ENCODE measurements at regions not wholly inside any gene's neighbourhood (a gene's known extent, or its start where the extent isn't known, plus 50 kb on each side); places are given as distances from the start of the nearest gene placed in this dataset.

- Histone ChIP-seq H3K9me3 (ENCODE audit: control insufficient read depth, insufficient read depth, low read length) (no peaks in the 10 kb centered on the region), H3K9me2 (replicated peaks; ENCODE audit: control insufficient read depth, low read length) (no peaks in the 10 kb centered on the region), H3F3A (ENCODE audit: control insufficient read depth, insufficient read depth) (no peaks in the 10 kb centered on the region), H3K4me3 (ENCODE audit: low read length) (no peak overlapping the region), H3K4me2 (ENCODE audit: low read length) (no peak overlapping the region), H3K36me3 (ENCODE audit: control insufficient read depth, low read length) (no peaks in the 10 kb centered on the region), H4K20me1 (ENCODE audit: control insufficient read depth, insufficient read depth, low read depth, low read length) (no peaks in the 10 kb centered on the region), H3K79me2 (ENCODE audit: control insufficient read depth, low read length) (no peaks in the 10 kb centered on the region), H3K27ac (ENCODE audit: low read depth, low read length) (no peak overlapping the region), H3K4me1 (ENCODE audit: control insufficient read depth, low read length) (no peaks in the 10 kb centered on the region), H3K27me3 (ENCODE audit: control insufficient read depth, low read length) (no peaks in the 10 kb centered on the region)
- TF ChIP-seq EZH2phosphoT487 (IDR thresholded peaks at IDR 0.05; ENCODE audit: borderline replicate concordance, low read length) (no peak), CTCF (IDR thresholded peaks at IDR 0.05; ENCODE audit: low read depth, low read length, poor library complexity, severe bottlenecking) (no peak)
Measured at GRCh38 chr11:112599265-112599664, 338.6 kb upstream of the PLET1 start.

- H3K9me2 ChIP-seq (replicated peaks; ENCODE audit: control insufficient read depth, low read length): no peaks in the 10 kb centered on the region
- no peak overlapping the region for H3K4me2 ChIP-seq (ENCODE audit: low read length)
- no peaks in the 10 kb centered on the region for H3K36me3 ChIP-seq (ENCODE audit: control insufficient read depth, low read length)
- no peak overlapping the region for H3K4me3 ChIP-seq (ENCODE audit: low read length)
- no peaks in the 10 kb centered on the region for H4K20me1 ChIP-seq (ENCODE audit: control insufficient read depth, insufficient read depth, low read depth, low read length)
- no peaks in the 10 kb centered on the region for H3K27me3 ChIP-seq (ENCODE audit: control insufficient read depth, low read length)
- H3K27ac ChIP-seq (ENCODE audit: low read depth, low read length): no peak overlapping the region
- no peaks in the 10 kb centered on the region for H3K79me2 ChIP-seq (ENCODE audit: control insufficient read depth, low read length)
- H3K4me1 ChIP-seq (ENCODE audit: control insufficient read depth, low read length): no peaks in the 10 kb centered on the region
- H3F3A ChIP-seq (ENCODE audit: control insufficient read depth, insufficient read depth): no peaks in the 10 kb centered on the region
- no peak for TF ChIP-seq CTCF (IDR thresholded peaks at IDR 0.05; ENCODE audit: low read depth, low read length, poor library complexity, severe bottlenecking)
- TF ChIP-seq EZH2phosphoT487 (IDR thresholded peaks at IDR 0.05; ENCODE audit: borderline replicate concordance, low read length): no peak
- H3K9me3 ChIP-seq (ENCODE audit: control insufficient read depth, insufficient read depth, low read length): no peaks in the 10 kb centered on the region
Measured at GRCh38 chr11:112599856-112600533, 339.3 kb upstream of the PLET1 start.

- TF ChIP-seq CTCF (IDR thresholded peaks at IDR 0.05; ENCODE audit: low read depth, low read length, poor library complexity, severe bottlenecking) (no peak), EZH2phosphoT487 (IDR thresholded peaks at IDR 0.05; ENCODE audit: borderline replicate concordance, low read length) (no peak)
- no peaks in the 10 kb centered on the region for H3K36me3 ChIP-seq (ENCODE audit: control insufficient read depth, low read length)
- H3F3A ChIP-seq (ENCODE audit: control insufficient read depth, insufficient read depth): no peaks in the 10 kb centered on the region
- H3K27ac ChIP-seq (ENCODE audit: low read depth, low read length): no peak overlapping the region
- no peak overlapping the region for H3K4me3 ChIP-seq (ENCODE audit: low read length)
- no peaks in the 10 kb centered on the region for H4K20me1 ChIP-seq (ENCODE audit: control insufficient read depth, insufficient read depth, low read depth, low read length)
- no peaks in the 10 kb centered on the region for H3K79me2 ChIP-seq (ENCODE audit: control insufficient read depth, low read length)
- no peaks in the 10 kb centered on the region for H3K4me1 ChIP-seq (ENCODE audit: control insufficient read depth, low read length)
- H3K27me3 ChIP-seq (ENCODE audit: control insufficient read depth, low read length): no peaks in the 10 kb centered on the region
- no peaks in the 10 kb centered on the region for H3K9me2 ChIP-seq (replicated peaks; ENCODE audit: control insufficient read depth, low read length)
- no peak overlapping the region for H3K4me2 ChIP-seq (ENCODE audit: low read length)
- no peaks in the 10 kb centered on the region for H3K9me3 ChIP-seq (ENCODE audit: control insufficient read depth, insufficient read depth, low read length)
Measured at GRCh38 chr11:112605093-112605666, 344.5 kb upstream of the PLET1 start.

Measured in DOHH2 (cell line).